ENCODE measurements at regions not wholly inside any gene's neighbourhood (a gene's known extent, or its start where the extent isn't known, plus 50 kb on each side); places are given as distances from the start of the nearest gene placed in this dataset.
"Not testable (repeated sequence)": the region's sequence is repeated elsewhere in the genome, so short reads cannot be mapped to it uniquely, and the experiment has no call there.

GRCh38 chr12:69049855-69050254, 116.9 kb upstream of the CPM start:
- TF ChIP-seq CTCF (IDR thresholded peaks at IDR 0.05); EZH2 (IDR thresholded peaks at IDR 0.05; ENCODE audit: borderline replicate concordance, insufficient read depth, low read depth, low read length, poor library complexity, severe bottlenecking): not testable (repeated sequence)
